ENCODE measurements at regions not wholly inside any gene's neighbourhood (a gene's known extent, or its start where the extent isn't known, plus 50 kb on each side); places are given as distances from the start of the nearest gene placed in this dataset.

- Histone ChIP-seq H3K9me3 (ENCODE audit: low read length) (no peaks in the 10 kb centered on the region), H3K4me3 (ENCODE audit: low read length) (no peak overlapping the region), H2AFZ (ENCODE audit: low read length) (no peak overlapping the region), H3K36me3 (ENCODE audit: low read depth, low read length) (no peaks in the 10 kb centered on the region), H4K20me1 (ENCODE audit: low read length) (no peaks in the 10 kb centered on the region), H3F3A (ENCODE audit: low read length, unreplicated experiment) (no peaks in the 10 kb centered on the region), H3K79me2 (ENCODE audit: low read length) (no peaks in the 10 kb centered on the region), H3K4me1 (ENCODE audit: insufficient read depth, low read length) (no peaks in the 10 kb centered on the region), H3K9ac (ENCODE audit: low read length) (no peak overlapping the region), H3K27ac (ENCODE audit: low read length) (no peak overlapping the region), H3K9me2 (replicated peaks; ENCODE audit: low read length) (no peaks in the 10 kb centered on the region), H3K4me2 (ENCODE audit: low read length) (no peak overlapping the region), H3K27me3 (ENCODE audit: low read length) (peaks cover 3% of the 10 kb centered on the region; the same call in 1 of the 2 replicates)
- no TSS peak for BruUV-seq (replicated peaks)
- intact Hi-C loops (cut with micrococcal nuclease) = no loop called here
- no peak for DNase-seq
- no peak for ATAC-seq
- TF ChIP-seq EZH2phosphoT487 (IDR thresholded peaks at IDR 0.05; ENCODE audit: borderline replicate concordance, low read length) (no peak), CTCF (conservative IDR thresholded peaks at IDR 0.05; ENCODE audit: low read depth, low read length) (no peak), EZH2 (IDR thresholded peaks at IDR 0.05; ENCODE audit: low read length, unreplicated experiment) (no peak)
- POLR2A ChIA-PET (ENCODE audit: unreplicated experiment) = no interaction called here
- CTCF ChIA-PET = no interaction called here
These were observed 558.6 kb upstream of the HS6ST1 start for GRCh38 chr2:128876986-128877983.

DNA sequence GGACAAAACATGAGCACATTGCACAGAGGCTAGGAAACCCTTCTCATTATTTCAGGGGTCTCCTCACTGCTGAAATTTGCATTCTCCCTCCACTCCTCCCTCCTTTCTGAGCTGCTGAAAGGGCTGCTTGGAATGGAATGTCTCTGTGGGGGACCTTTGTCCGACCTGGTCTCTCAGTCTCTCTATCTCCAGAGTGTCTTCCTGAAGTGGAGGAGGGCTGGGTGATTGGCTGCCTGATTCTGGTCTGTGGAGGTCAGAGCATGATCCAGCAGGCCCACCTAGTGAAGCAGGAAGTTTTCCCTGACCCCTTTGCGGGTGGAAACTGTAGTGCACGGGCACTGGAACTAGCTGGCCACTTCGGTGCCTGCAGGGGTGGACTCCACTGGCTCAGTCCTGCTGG, 560.5 kb upstream of the HS6ST1 start:
- Histone ChIP-seq H3K9ac (ENCODE audit: low read length) (no peak overlapping the region), H3K36me3 (ENCODE audit: low read depth, low read length) (no peaks in the 10 kb centered on the region), H3F3A (ENCODE audit: low read length, unreplicated experiment) (no peaks in the 10 kb centered on the region), H3K79me2 (ENCODE audit: low read length) (no peaks in the 10 kb centered on the region), H3K4me2 (ENCODE audit: low read length) (no peak overlapping the region), H3K4me1 (ENCODE audit: insufficient read depth, low read length) (no peaks in the 10 kb centered on the region), H2AFZ (ENCODE audit: low read length) (no peak overlapping the region), H4K20me1 (ENCODE audit: low read length) (no peaks in the 10 kb centered on the region), H3K4me3 (ENCODE audit: low read length) (no peak overlapping the region), H3K27me3 (ENCODE audit: low read length) (no peaks in the 10 kb centered on the region), H3K9me2 (replicated peaks; ENCODE audit: low read length) (no peaks in the 10 kb centered on the region), H3K27ac (ENCODE audit: low read length) (no peak overlapping the region), H3K9me3 (ENCODE audit: low read length) (no peaks in the 10 kb centered on the region)
- DNase-seq (no peak), ATAC-seq (no peak)
- intact Hi-C loops (cut with micrococcal nuclease) = no loop called here
- BruUV-seq (replicated peaks) = no TSS peak
- ChIA-PET CTCF (no interaction called here), POLR2A (ENCODE audit: unreplicated experiment) (no interaction called here)
- TF ChIP-seq EZH2phosphoT487 (IDR thresholded peaks at IDR 0.05; ENCODE audit: borderline replicate concordance, low read length) (no peak), CTCF (conservative IDR thresholded peaks at IDR 0.05; ENCODE audit: low read depth, low read length) (no peak), EZH2 (IDR thresholded peaks at IDR 0.05; ENCODE audit: low read length, unreplicated experiment) (no peak)

GRCh38 chr2:128894896-128895295, 576.2 kb upstream of the HS6ST1 start:
- BruUV-seq (replicated peaks) = no TSS peak

More at GRCh38 chr2:128894896-128895295, 576.2 kb upstream of the HS6ST1 start:
- no peak for DNase-seq
- CTCF ChIA-PET = no interaction called here
- H3K27me3 ChIP-seq (ENCODE audit: low read length) = no peaks in the 10 kb centered on the region
- H3K4me2 ChIP-seq (ENCODE audit: low read length) = no peak overlapping the region
- no peaks in the 10 kb centered on the region for H3F3A ChIP-seq (ENCODE audit: low read length, unreplicated experiment)
- H3K9me3 ChIP-seq (ENCODE audit: low read length) = no peaks in the 10 kb centered on the region
- H3K27ac ChIP-seq (ENCODE audit: low read length) = no peak overlapping the region
- H3K4me3 ChIP-seq (ENCODE audit: low read length) = no peak overlapping the region
- no peak overlapping the region for H2AFZ ChIP-seq (ENCODE audit: low read length)
- ATAC-seq = no peak
- H3K79me2 ChIP-seq (ENCODE audit: low read length) = no peaks in the 10 kb centered on the region
- POLR2A ChIA-PET (ENCODE audit: unreplicated experiment) = no interaction called here
- H3K4me1 ChIP-seq (ENCODE audit: insufficient read depth, low read length) = no peaks in the 10 kb centered on the region
- no peak overlapping the region for H3K9ac ChIP-seq (ENCODE audit: low read length)
- intact Hi-C loops (cut with micrococcal nuclease) = no loop called here
- H4K20me1 ChIP-seq (ENCODE audit: low read length) = no peaks in the 10 kb centered on the region
- TF ChIP-seq EZH2 (IDR thresholded peaks at IDR 0.05; ENCODE audit: low read length, unreplicated experiment) (no peak), CTCF (conservative IDR thresholded peaks at IDR 0.05; ENCODE audit: low read depth, low read length) (no peak), EZH2phosphoT487 (IDR thresholded peaks at IDR 0.05; ENCODE audit: borderline replicate concordance, low read length) (no peak)
- H3K9me2 ChIP-seq (replicated peaks; ENCODE audit: low read length) = no peaks in the 10 kb centered on the region
- no peaks in the 10 kb centered on the region for H3K36me3 ChIP-seq (ENCODE audit: low read depth, low read length)
